Stimulated activated CD8-positive, alpha-beta memory T cell treated with anti-CD3 and anti-CD28 coated beads, Interleukin-4, amount 100 ng/mL, for 48 hours (primary cell): ENCODE measurements at regions not wholly inside any gene's neighbourhood (a gene's known extent, or its start where the extent isn't known, plus 50 kb on each side); places are given as distances from the start of the nearest gene placed in this dataset.
"Not testable (repeated sequence)": the region's sequence is repeated elsewhere in the genome, so short reads cannot be mapped to it uniquely, and the experiment has no call there.

Experiments
- DNase-seq: peaks from one replicate; pipeline ENCODE4 v3.0.0-alpha.2; 2020

- DNase-seq = no peak
Observed at GRCh38 chrY:7302306-7302705, 390.8 kb upstream of the AMELY start.

DNA sequence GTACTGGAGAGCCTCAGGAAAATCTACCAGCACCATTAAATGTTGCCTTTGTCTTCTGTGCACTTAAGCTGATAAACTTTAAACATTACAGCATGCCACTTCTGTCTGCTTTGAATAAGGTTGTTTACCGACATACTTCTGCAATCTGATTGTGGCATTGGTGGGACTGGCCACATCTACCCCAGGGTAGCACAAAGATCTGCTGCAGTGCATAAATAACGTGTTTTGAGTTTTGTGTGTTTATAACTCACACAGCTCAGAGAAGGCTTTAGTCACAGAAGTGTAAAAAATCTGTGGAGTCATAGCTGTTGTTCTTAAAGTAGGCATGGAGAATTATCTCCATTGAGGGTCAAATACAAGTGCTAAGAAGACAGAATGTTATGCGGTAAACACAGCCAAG is 388.4 kb upstream of the AMELY start:
- no peak for DNase-seq

- no peak for DNase-seq
Observed at GRCh38 chrY:7292113-7292512, 380.6 kb upstream of the AMELY start.

DNA sequence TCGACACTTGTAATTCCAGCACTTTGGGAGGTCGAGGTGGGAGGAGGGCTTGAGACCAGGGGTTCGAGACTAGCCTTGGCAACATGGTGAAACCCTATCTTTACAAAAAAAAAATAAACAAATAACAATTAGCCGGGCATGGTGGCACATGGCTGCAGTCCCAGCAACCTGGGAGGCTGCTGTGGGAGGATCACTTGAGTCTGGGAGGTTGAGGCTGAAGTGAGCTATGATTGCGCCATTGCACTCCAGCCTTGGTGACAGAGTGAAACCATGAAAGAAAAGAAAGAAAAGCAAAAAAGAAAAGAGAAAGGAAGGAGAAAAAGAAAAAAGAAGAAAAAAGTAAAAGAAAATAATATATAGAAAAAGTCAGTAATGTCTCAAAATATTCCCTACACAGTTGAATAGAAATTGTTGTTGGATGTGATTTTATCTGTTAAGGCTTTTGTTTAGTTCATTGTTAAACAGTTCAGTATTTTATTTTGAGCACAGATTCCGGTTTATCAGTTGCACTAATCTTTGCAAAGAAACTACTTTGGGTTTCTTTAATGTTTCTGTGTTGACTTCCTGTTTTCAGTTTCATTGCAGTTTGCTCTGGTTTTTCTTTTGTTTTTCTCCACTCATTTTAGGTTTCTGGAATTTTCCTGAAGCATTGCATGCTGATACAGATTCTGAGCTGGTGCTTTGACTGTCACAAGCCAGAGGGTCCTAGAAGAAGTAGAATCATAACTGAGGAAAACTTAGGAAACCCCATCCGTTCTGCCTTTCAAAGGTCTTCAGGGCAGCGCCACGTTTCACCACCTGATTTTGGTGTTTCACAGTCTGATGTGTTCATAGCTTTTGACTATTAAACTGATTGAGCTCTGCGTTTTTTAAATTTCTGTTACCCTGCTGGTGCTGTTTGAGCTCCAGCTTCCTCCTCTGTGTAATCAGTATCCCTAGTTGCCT is 378.6 kb upstream of the AMELY start:
- DNase-seq = no peak

DNA sequence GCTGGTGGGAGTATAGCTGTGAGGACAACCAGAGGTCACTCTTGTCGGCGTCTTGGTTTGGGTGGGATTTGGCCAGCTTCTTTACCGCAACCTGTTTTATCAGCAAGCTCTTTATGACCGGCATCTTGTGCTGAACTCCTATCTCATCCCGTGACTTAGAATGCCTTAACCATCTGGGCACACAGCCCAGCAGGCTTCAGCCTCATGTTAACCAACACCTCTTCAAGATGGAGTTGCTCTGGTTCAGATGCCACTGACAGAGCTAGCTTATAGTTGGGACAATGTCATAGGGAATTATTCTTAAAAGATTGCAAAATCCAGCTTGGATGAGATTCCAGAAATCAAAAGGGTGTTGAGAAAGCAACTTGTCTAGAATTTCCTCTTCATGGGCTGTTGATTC is 377.1 kb upstream of the AMELY start:
- DNase-seq = no peak

DNA sequence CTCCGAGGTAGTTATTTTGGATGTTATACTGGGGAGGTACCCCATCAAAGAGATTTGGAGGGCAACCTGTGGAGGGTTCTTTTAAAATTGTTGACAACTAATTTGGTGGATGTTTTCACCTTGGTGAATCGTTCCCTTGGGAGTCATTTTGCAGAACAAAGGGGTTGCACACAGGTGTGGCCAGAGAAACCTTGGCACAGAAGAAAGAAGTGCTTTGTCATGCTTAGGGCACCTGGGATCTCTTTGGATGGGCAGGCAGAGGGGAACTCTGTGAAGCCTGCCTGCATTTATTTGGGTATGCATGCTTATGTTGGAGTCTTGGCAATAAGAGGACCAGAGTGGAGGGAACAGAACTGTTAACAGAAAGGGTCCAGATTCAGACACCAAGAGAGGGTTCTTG is 376.4 kb upstream of the AMELY start:
- not testable (repeated sequence) for DNase-seq

GRCh38 chrY:7285388-7285787 is 373.8 kb upstream of the AMELY start:
- DNase-seq = no peak

GRCh38 chrY:7283001-7283400 is 371.4 kb upstream of the AMELY start:
- no peak for DNase-seq

GRCh38 chrY:7280151-7280740 is 368.7 kb upstream of the AMELY start:
- not testable (repeated sequence) for DNase-seq

DNA sequence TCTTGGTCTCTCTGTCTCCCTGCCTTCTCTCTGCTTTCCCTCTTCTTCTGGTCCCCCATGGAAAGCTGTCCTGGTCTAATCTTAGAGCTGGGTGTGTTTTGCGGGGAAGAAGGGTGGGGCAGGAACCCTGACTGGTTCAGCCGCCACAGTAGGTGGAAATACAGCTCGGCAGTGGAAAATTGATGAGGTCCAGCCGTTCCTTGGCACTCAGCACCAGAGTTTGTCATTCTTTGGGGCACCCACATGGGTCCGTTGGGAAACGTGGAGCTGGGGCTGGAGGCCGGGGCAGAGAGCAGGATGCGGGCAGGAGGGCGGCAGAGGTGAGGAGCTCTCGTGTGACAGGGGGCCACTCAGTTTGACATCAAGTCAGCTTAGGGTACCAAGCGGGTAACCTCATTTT is 364.2 kb upstream of the AMELY start:
- no peak for DNase-seq

DNA sequence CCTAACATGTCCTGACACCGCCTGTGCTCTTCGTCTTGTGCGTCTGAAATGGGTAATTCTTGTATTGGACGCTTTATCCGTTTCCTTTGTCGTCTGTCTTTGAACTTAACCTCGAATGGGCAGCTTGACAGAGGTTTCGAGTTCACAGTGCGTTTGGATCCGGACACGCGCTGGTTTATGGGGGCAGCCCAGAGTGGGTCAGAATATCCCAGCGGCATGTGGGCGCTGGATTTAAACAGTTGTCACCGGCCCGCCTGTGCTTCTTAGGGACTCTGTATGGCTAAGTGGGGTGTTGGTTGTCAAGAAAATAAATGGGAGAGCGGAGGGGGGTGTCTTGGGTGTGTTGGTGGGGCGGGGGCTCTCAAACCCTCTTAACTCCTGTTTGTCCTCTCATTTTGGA is 363.5 kb upstream of the AMELY start:
- no peak for DNase-seq

- DNase-seq = peak; percentile 32
Observed at GRCh38 chrY:7274369-7274913, 362.9 kb upstream of the AMELY start.

DNA sequence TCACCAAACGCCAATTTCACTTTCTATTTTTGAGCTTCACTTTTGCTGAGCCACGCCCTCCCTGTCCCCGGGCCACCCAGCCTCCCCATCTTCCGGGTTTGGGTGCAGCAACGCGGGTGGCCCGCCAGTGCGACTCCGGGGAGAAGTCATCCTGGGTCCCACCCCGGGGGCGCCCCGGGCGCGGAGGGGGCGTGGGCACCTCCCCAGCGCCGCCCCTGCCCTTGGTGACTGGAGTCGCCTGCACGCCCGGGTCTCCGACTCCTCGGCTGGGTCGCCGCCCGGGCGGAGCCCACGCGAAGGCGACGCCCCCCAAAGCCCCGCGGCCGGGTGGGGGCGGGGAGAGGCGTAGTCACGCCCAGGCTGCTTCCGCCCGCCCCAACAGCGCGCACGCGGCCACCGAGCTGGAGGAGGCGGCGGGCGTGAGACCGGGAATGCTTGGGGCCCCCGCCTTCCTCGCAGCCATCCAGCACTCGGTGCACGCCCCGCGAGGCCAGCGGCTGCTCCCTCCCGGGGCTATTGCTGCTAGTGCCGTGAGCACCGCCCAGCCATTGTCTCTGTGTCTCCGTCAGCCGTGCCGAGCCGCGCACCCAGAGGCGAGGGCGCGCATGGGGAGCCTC is 362.1 kb upstream of the AMELY start:
- DNase-seq = peak; percentile 85

GRCh38 chrY:7272556-7273195 is 361.1 kb upstream of the AMELY start:
- peak; percentile 75 for DNase-seq

DNA sequence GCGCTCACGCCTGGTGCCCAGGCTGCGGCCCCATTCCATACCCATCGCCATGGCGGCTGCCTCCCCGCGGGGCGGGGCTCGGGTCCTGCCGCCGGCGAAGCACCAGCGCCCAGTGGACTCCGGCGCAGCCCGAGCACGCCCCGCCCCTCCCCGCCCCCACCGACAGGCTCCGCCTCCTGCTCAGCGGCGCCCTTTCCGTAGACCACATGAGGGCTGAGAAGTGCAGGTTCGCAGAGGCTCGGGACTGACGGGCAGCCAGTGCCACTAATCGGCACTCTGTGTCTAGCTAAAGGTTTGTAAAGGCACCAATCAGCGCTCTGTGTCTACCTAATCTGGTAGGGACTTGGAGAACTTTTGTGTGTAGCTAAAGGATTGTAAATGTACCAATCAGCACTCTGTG is 352.2 kb upstream of the AMELY start:
- no peak for DNase-seq

- DNase-seq = no peak
Observed at GRCh38 chrY:7262531-7262930, 351.0 kb upstream of the AMELY start.

GRCh38 chrY:7261254-7261653 is 349.7 kb upstream of the AMELY start:
- DNase-seq = no peak

DNA sequence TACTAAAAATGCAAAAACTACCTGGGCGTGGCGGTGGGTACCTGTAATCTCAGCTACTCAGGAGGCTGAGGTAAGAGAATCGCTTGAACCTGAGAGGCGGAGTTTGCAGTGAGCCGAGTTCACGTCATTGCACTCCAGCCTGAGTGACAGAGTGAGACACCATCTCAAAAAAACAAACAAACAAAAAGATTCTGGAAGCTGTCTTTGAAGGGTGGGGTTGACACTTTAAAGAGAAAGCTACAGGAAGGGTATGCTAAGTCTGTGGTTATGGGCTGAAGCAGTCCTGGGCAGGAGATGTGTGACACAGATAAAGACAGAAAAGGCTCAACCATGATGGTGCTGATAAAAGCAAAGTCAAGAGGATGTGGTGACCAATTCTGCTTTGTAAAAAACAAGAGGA is 328.5 kb upstream of the AMELY start:
- peak; percentile 25 for DNase-seq

DNA sequence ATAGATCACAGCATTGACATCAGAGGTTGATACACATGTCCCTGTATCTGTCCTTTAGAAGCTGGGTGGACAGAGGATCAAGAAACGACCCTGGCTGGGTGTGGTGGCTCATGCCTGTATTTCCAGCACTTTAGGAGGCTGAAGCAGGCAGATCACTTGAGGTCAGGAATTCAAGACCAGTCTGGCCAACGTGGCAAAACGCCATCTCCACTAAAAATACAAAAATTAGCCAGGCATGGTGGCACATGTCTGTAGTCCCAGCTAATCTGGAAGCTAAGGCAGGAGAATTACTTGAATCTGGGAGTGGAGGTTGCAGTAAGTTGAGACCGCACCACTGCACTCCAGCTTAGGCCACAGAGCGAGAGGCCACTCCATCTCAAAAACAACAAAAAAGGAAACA is 300.4 kb upstream of the AMELY start:
- DNase-seq = no peak

GRCh38 chrY:7204456-7204855 is 292.9 kb upstream of the AMELY start:
- no peak for DNase-seq

DNA sequence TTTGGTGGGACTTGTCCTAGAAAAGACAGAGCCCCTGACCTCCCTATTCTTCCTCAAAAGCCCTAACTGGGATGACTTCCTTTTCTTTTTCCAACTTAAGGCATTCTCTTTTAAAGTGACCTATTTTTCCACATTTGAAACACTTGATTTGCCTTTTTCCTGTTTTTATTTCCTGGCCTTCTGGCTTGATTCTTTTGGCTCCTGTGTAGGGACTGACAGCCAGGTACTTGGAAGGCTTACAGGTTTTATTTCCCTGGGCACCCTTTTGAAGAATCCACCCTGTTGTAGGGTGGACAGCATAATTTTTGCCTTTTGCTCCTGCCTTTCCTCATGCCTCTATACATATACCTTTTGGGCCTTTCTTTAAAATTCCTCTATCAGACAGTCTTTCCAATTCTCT is 271.0 kb upstream of the AMELY start:
- DNase-seq = no peak

DNA sequence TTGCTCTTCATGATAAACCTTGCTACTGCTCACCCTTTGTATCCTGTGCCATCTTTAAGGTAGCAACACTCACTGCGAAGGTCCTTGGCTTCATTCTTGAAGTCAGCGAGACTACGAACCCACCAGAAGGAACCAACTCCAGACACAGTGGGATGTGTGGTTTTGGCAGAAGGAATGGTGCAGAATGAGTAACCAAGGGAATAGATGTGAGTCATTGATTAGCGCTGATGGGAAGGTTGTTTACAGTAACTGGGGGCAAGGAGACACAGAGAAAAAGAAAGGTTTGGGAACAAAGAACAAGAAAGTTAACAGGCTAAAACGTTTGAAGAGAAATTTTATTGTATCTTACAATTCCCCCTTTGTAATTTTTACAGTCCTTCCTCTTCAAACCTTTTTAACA is 266.1 kb upstream of the AMELY start:
- no peak for DNase-seq

DNA sequence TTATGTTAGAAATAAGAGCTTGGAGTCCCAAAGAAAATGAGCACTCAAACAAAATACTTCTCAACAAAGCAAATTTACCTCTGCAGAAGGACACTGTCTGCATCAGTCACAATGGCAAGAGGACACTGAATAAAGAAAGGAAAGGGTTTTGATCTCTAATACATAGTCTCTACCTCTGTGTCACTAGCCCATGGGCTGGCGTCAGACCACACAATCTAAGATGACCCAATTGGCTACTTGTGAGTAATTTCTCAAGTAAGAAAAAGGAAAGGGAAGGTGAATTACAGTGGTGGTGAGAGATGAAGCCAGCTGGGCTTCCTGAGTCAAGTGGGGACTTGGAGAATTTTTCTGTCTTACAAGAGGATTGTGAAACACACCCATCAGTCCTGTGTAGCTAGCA is 257.9 kb upstream of the AMELY start:
- DNase-seq = no peak
